CD8-positive, alpha-beta memory T cell (primary cell): ENCODE measurements at regions not wholly inside any gene's neighbourhood (a gene's known extent, or its start where the extent isn't known, plus 50 kb on each side); places are given as distances from the start of the nearest gene placed in this dataset.

Experiments
- CTCF ChIA-PET: fragments of 350-600 bp; sonication (Branson Sonifier 250); formaldehyde crosslinking; loops from one replicate; lab custom pipeline; 2021; ENCODE audit warnings: antibody characterized with exemption; lab: Charles Lee
- POLR2A ChIA-PET: fragments of 350-600 bp; sonication (Branson Sonifier 250); formaldehyde crosslinking; loops from one replicate; lab custom pipeline; 2021; ENCODE audit warnings: antibody characterized with exemption; lab: Charles Lee
- DNase-seq, 5 donors: peaks; one replicate each; pipeline versions ENCODE4 v3.0.0 to v3.0.0-alpha.2; 2020 to 2022; ENCODE audit warnings: mixed read lengths in 1 of 5
- H3K27ac ChIP-seq: one replicate; pipeline ENCODE4 v1.7.0; 2013; ENCODE audit warnings: low read depth, mild to moderate bottlenecking, low read length, moderate library complexity
- H3K27me3 ChIP-seq: 2 replicates; pipeline ENCODE4 v1.7.0; 2013; ENCODE audit warnings: low read length, mild to moderate bottlenecking; ENCODE audit not compliant: insufficient read depth, poor library complexity, severe bottlenecking
- H3K36me3 ChIP-seq: 2 replicates; pipeline ENCODE4 v1.7.0; 2013; ENCODE audit warnings: mild to moderate bottlenecking, low read length, moderate library complexity; ENCODE audit not compliant: insufficient read depth
- H3K4me1 ChIP-seq: 2 replicates; pipeline ENCODE4 v1.7.0; 2013; ENCODE audit warnings: mild to moderate bottlenecking, low read length, moderate library complexity; ENCODE audit not compliant: insufficient read depth
- H3K4me3 ChIP-seq: 2 replicates; pipeline ENCODE4 v1.7.0; 2013; ENCODE audit warnings: mild to moderate bottlenecking, low read length
- H3K9me3 ChIP-seq: 2 replicates; pipeline ENCODE4 v1.7.0; 2013; ENCODE audit warnings: mild to moderate bottlenecking, low read length
- H3K27ac Mint-ChIP-seq, 8 donors: one replicate each; pipeline ENCODE4 v1.8.0; 2020 to 2021; ENCODE audit warnings: mixed read lengths in 8 of 8, mild to moderate bottlenecking in 6 of 8, inconsistent platforms in 3 of 8, moderate library complexity in 3 of 8
- H3K27me3 Mint-ChIP-seq, 2 donors: one replicate each; pipeline ENCODE4 v1.8.0; 2020 to 2021; ENCODE audit warnings: mixed read lengths in 2 of 2, mild to moderate bottlenecking in 1 of 2, moderate library complexity in 1 of 2
- H3K36me3 Mint-ChIP-seq, 3 donors: one replicate each; pipeline ENCODE4 v1.8.0; 2020 to 2021; ENCODE audit warnings: mixed read lengths in 3 of 3, inconsistent platforms in 1 of 3, mild to moderate bottlenecking in 1 of 3
- H3K4me1 Mint-ChIP-seq, 3 donors: one replicate each; pipeline ENCODE4 v1.8.0; 2020 to 2021; ENCODE audit warnings: mixed read lengths in 3 of 3, inconsistent platforms in 1 of 3, mild to moderate bottlenecking in 1 of 3
- H3K4me3 Mint-ChIP-seq, 7 donors: one replicate each; pipeline ENCODE4 v1.8.0; 2020 to 2021; ENCODE audit warnings: mixed read lengths in 7 of 7, mild to moderate bottlenecking in 6 of 7, moderate library complexity in 4 of 7, inconsistent platforms in 2 of 7
- H3K9me3 Mint-ChIP-seq, 5 donors: one replicate each; pipeline ENCODE4 v1.8.0; 2020 to 2022; ENCODE audit warnings: mixed read lengths in 5 of 5, mild to moderate bottlenecking in 3 of 5, moderate library complexity in 2 of 5, inconsistent platforms in 1 of 5

- no peak overlapping the region for H3K4me3 ChIP-seq
- H3K27me3 ChIP-seq = no peaks in the 10 kb centered on the region
- ChIA-PET CTCF (no interaction called here), POLR2A (no interaction called here)
- Mint-ChIP-seq H3K9me3 (peaks cover 0 to 9% (median 4%) of the 10 kb centered on the region in 5 donors), H3K4me3 (no peak overlapping the region), H3K27ac (no peak overlapping the region), H3K4me1 (no peaks in the 10 kb centered on the region), H3K27me3 (peaks cover 5 to 21% of the 10 kb centered on the region in 2 donors), H3K36me3 (no peaks in the 10 kb centered on the region)
- H3K9me3 ChIP-seq = no peaks in the 10 kb centered on the region
- DNase-seq = no peak
- H3K4me1 ChIP-seq = no peaks in the 10 kb centered on the region
- no peak overlapping the region for H3K27ac ChIP-seq
- H3K36me3 ChIP-seq = no peaks in the 10 kb centered on the region
Measured at GRCh38 chr1:55605155-55605554, 390.0 kb upstream of the USP24 start.

- Mint-ChIP-seq H3K36me3 (no peaks in the 10 kb centered on the region), H3K27me3 (peaks cover 5 to 24% of the 10 kb centered on the region in 2 donors), H3K9me3 (peaks cover 0 to 9% (median 5%) of the 10 kb centered on the region in 5 donors), H3K27ac (no peak overlapping the region), H3K4me3 (no peak overlapping the region), H3K4me1 (no peaks in the 10 kb centered on the region)
- Histone ChIP-seq H3K4me1 (no peaks in the 10 kb centered on the region), H3K36me3 (no peaks in the 10 kb centered on the region), H3K27ac (no peak overlapping the region), H3K4me3 (no peak overlapping the region), H3K27me3 (no peaks in the 10 kb centered on the region), H3K9me3 (no peaks in the 10 kb centered on the region)
- DNase-seq = no peak
- ChIA-PET POLR2A (no interaction called here), CTCF (no interaction called here)
Measured at GRCh38 chr1:55604749-55605148, 389.6 kb upstream of the USP24 start.

- ChIA-PET CTCF (no interaction called here), POLR2A (no interaction called here)
- no peaks in the 10 kb centered on the region for H3K36me3 ChIP-seq
- Mint-ChIP-seq H3K27ac (no peak overlapping the region), H3K27me3 (peaks cover 7 to 25% of the 10 kb centered on the region in 2 donors), H3K4me3 (no peak overlapping the region), H3K36me3 (no peaks in the 10 kb centered on the region), H3K4me1 (no peaks in the 10 kb centered on the region), H3K9me3 (peaks cover 0 to 9% (median 5%) of the 10 kb centered on the region in 5 donors)
- H3K4me1 ChIP-seq = no peaks in the 10 kb centered on the region
- H3K27ac ChIP-seq = no peak overlapping the region
- DNase-seq = no peak
- no peaks in the 10 kb centered on the region for H3K27me3 ChIP-seq
- no peaks in the 10 kb centered on the region for H3K9me3 ChIP-seq
- no peak overlapping the region for H3K4me3 ChIP-seq
Measured at GRCh38 chr1:55604179-55604578, 389.0 kb upstream of the USP24 start.

GRCh38 chr1:55600242-55600641, 385.1 kb upstream of the USP24 start:
- no peaks in the 10 kb centered on the region for H3K27me3 ChIP-seq
- H3K27ac Mint-ChIP-seq = no peak overlapping the region
- H3K4me1 Mint-ChIP-seq = no peaks in the 10 kb centered on the region
- no peaks in the 10 kb centered on the region for H3K36me3 Mint-ChIP-seq
- no peaks in the 10 kb centered on the region for H3K9me3 ChIP-seq
- ChIA-PET POLR2A (no interaction called here), CTCF (no interaction called here)
- no peaks in the 10 kb centered on the region for H3K36me3 ChIP-seq
- no peak overlapping the region for H3K27ac ChIP-seq
- peaks cover 10 to 25% of the 10 kb centered on the region in 2 donors for H3K27me3 Mint-ChIP-seq
- no peak overlapping the region for H3K4me3 ChIP-seq
- no peaks in the 10 kb centered on the region for H3K4me1 ChIP-seq
- H3K9me3 Mint-ChIP-seq = peaks cover 1 to 13% (median 5%) of the 10 kb centered on the region in 5 donors
- no peak overlapping the region for H3K4me3 Mint-ChIP-seq
- no peak for DNase-seq

- Mint-ChIP-seq H3K27ac (no peak overlapping the region), H3K4me1 (no peaks in the 10 kb centered on the region), H3K27me3 (peaks cover 8 to 14% of the 10 kb centered on the region in 2 donors), H3K4me3 (no peak overlapping the region), H3K9me3 (peaks cover 2 to 13% (median 5%) of the 10 kb centered on the region in 5 donors), H3K36me3 (no peaks in the 10 kb centered on the region)
- no peak for DNase-seq
- Histone ChIP-seq H3K9me3 (no peaks in the 10 kb centered on the region), H3K36me3 (no peaks in the 10 kb centered on the region), H3K27ac (no peak overlapping the region), H3K27me3 (no peaks in the 10 kb centered on the region), H3K4me3 (no peak overlapping the region), H3K4me1 (no peaks in the 10 kb centered on the region)
- POLR2A ChIA-PET = no interaction called here
- CTCF ChIA-PET = no interaction called here
Measured at GRCh38 chr1:55597910-55598309, 382.7 kb upstream of the USP24 start.

DNA sequence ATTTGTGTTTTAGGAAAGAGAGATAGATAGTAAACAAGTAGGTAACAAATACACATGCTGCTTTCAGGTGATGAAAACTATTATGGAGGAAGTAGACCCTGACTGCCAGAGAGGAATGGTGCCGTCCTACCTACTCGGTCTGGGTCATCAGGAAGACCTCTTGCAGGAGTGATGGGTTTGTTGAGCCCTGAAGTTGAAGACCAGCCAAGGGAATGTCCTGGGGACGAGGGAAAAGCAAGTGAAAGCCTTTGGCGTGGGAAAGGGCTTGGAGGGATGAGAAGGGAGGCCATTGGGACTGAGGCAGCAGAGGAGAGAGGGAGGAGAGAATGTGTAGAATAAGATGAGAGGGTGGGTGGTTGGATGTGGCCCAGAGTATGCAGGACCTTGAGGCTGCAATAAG, 379.5 kb upstream of the USP24 start:
- no peaks in the 10 kb centered on the region for H3K27me3 ChIP-seq
- ChIA-PET POLR2A (no interaction called here), CTCF (no interaction called here)
- Mint-ChIP-seq H3K27me3 (peaks cover under 1 to 4% of the 10 kb centered on the region in 2 donors), H3K36me3 (no peaks in the 10 kb centered on the region), H3K4me3 (no peak overlapping the region), H3K27ac (no peak overlapping the region), H3K9me3 (peaks cover 2 to 13% (median 5%) of the 10 kb centered on the region in 5 donors), H3K4me1 (no peaks in the 10 kb centered on the region)
- no peaks in the 10 kb centered on the region for H3K36me3 ChIP-seq
- H3K4me1 ChIP-seq = no peaks in the 10 kb centered on the region
- no peak for DNase-seq
- H3K4me3 ChIP-seq = no peak overlapping the region
- no peak overlapping the region for H3K27ac ChIP-seq
- no peaks in the 10 kb centered on the region for H3K9me3 ChIP-seq

DNA sequence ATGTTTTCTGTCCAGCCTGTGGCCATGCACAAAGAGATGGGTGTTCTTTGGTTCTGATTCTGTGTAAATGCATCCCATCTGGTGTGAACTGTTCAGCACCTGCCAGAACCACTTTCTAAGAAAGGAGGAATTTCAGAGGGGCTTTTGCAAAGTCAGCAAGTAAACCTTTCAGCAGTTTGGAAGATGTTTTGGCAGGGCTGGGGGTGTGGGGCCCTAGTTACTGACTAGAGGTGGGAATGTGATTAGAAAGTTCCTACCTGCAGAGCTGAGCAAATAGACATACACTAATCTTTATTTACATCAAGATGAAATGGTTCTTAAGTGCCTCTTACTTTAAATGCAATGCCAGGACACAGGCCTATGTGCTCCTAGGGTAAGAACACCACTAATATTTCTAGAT, 378.1 kb upstream of the USP24 start:
- H3K27ac Mint-ChIP-seq = no peak overlapping the region
- CTCF ChIA-PET = no interaction called here
- H3K36me3 ChIP-seq = no peaks in the 10 kb centered on the region
- H3K4me3 Mint-ChIP-seq = no peak overlapping the region
- no peaks in the 10 kb centered on the region for H3K36me3 Mint-ChIP-seq
- POLR2A ChIA-PET = no interaction called here
- H3K9me3 Mint-ChIP-seq = peaks cover 2 to 13% (median 5%) of the 10 kb centered on the region in 5 donors
- H3K27me3 Mint-ChIP-seq = peaks cover 0 to 4% of the 10 kb centered on the region in 2 donors
- no peak for DNase-seq
- no peaks in the 10 kb centered on the region for H3K4me1 ChIP-seq
- no peaks in the 10 kb centered on the region for H3K27me3 ChIP-seq
- no peaks in the 10 kb centered on the region for H3K4me1 Mint-ChIP-seq
- no peak overlapping the region for H3K27ac ChIP-seq
- no peak overlapping the region for H3K4me3 ChIP-seq
- H3K9me3 ChIP-seq = no peaks in the 10 kb centered on the region

DNA sequence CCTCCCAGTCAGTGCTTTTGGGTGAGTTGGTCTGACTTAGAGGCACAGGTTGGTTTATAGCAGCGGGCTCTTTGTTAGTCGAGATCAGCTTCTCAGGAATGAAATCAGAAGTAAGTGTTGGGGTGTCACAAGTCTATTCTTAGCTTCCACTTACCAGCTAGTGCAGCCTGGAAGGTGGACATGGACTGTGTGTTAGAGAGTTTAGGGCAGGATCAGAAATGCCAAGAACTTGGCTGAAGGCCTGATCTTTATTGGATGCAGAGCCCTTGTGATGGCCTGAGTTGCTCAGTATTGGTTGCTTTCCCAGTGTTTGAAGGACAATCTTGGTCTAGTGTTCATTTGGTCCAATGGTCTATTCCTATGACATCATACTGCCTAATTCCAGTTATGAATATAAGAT, 377.0 kb upstream of the USP24 start:
- Mint-ChIP-seq H3K27me3 (peaks cover 0 to 2% of the 10 kb centered on the region in 2 donors), H3K36me3 (no peaks in the 10 kb centered on the region), H3K27ac (no peak overlapping the region), H3K9me3 (peaks cover 2 to 8% (median 3%) of the 10 kb centered on the region in 5 donors), H3K4me1 (no peaks in the 10 kb centered on the region), H3K4me3 (no peak overlapping the region)
- Histone ChIP-seq H3K4me3 (no peak overlapping the region), H3K27me3 (no peaks in the 10 kb centered on the region), H3K36me3 (no peaks in the 10 kb centered on the region), H3K4me1 (no peaks in the 10 kb centered on the region), H3K9me3 (no peaks in the 10 kb centered on the region), H3K27ac (no peak overlapping the region)
- DNase-seq = no peak
- POLR2A ChIA-PET = no interaction called here
- CTCF ChIA-PET = no interaction called here
